Endothelial cell of umbilical vein (primary cell): ENCODE measurements at regions not wholly inside any gene's neighbourhood (a gene's known extent, or its start where the extent isn't known, plus 50 kb on each side); places are given as distances from the start of the nearest gene placed in this dataset.

Source experiments
- BruUV-seq: library from RNA; stranded (reverse); fragments of 400-500 nt; replicated peaks from 2 replicates; lab custom pipeline; 2021; lab: Mats Ljungman, UMichigan
- CTCF ChIA-PET: fragments of 300-600, 350-600 bp; sonication (Branson Sonifier 250); formaldehyde crosslinking; loops from one replicate; lab custom pipeline; 2021; ENCODE audit warnings: antibody characterized with exemption, inconsistent platforms; lab: Charles Lee
- POLR2A ChIA-PET: fragments of 300-600, 350-600 bp; sonication (Branson Sonifier 250); formaldehyde crosslinking; loops from one replicate; lab custom pipeline; 2021; ENCODE audit warnings: antibody characterized with exemption, inconsistent platforms; lab: Charles Lee
- DNase-seq: peaks from one replicate; pipeline ENCODE4 v3.0.0-alpha.2; 2011; ENCODE audit warnings: low read depth, low spot score
- FAIRE-seq: peaks from 2 replicates; lab custom pipeline; 2011; peaks lifted over from hg19 to GRCh38; lab: Jason Lieb, UNC
- H2AFZ ChIP-seq: 2 replicates; pipeline ENCODE4 v1.6.0; 2012; ENCODE audit warnings: low read depth, low read length, control low read depth, inconsistent platforms
- H3K27ac ChIP-seq: 2 replicates; pipeline ENCODE4 v1.5.1; 2011; ENCODE audit warnings: low read depth, mild to moderate bottlenecking, control low read depth, low read length, moderate library complexity; ENCODE audit not compliant: insufficient read depth
- H3K27me3 ChIP-seq, 2 experiments: 2 replicates each; pipeline versions ENCODE4 v1.6.0 to v1.6.1; 2011; ENCODE audit warnings: low read length in 2 of 2, mixed read lengths in 1 of 2; ENCODE audit not compliant: control insufficient read depth in 2 of 2, insufficient read depth in 2 of 2
- H3K36me3 ChIP-seq, 2 experiments: 2 replicates in 1 of 2; 3 replicates in 1 of 2; pipeline ENCODE4 v1.5.1; 2011; ENCODE audit warnings: low read length in 2 of 2, mild to moderate bottlenecking in 1 of 2, moderate library complexity in 1 of 2; ENCODE audit not compliant: control insufficient read depth in 2 of 2, insufficient read depth in 2 of 2; ENCODE audit errors: extremely low read depth in 1 of 2
- H3K4me1 ChIP-seq: 3 replicates; pipeline ENCODE4 v1.5.1; 2011; ENCODE audit warnings: mild to moderate bottlenecking, low read length; ENCODE audit not compliant: control insufficient read depth, insufficient read depth; ENCODE audit errors: extremely low read depth
- H3K4me2 ChIP-seq: 2 replicates; pipeline ENCODE4 v1.6.1; 2011; ENCODE audit warnings: low read length, control low read depth, mixed read lengths; ENCODE audit not compliant: insufficient read depth
- H3K4me3 ChIP-seq, 3 experiments: fragments of 200-600 bp in 1 of 3; sonication (generic), shearing (Covaris generic) in 1 of 3; replicated peaks in 1 of 3; 2 replicates each; pipeline ENCODE4 v1.5.1; 2011 to 2016; ENCODE audit warnings: control low read depth in 3 of 3, low read length in 3 of 3, mild to moderate bottlenecking in 2 of 3, inconsistent platforms in 1 of 3, low read depth in 1 of 3, moderate library complexity in 1 of 3; ENCODE audit not compliant: insufficient read depth in 1 of 3
- H3K79me2 ChIP-seq: 2 replicates; pipeline ENCODE4 v1.6.0; 2012; ENCODE audit warnings: low read length, inconsistent platforms; ENCODE audit not compliant: control insufficient read depth, insufficient read depth
- H3K9ac ChIP-seq: replicated peaks from 2 replicates; pipeline ENCODE3; 2011; ENCODE audit warnings: low read length, control low read depth; ENCODE audit not compliant: insufficient read depth; ENCODE audit errors: extremely low read depth
- H3K9me1 ChIP-seq: replicated peaks from 3 replicates; pipeline ENCODE4 v1.6.0; 2011; ENCODE audit warnings: mild to moderate bottlenecking, low read length; ENCODE audit not compliant: control insufficient read depth, insufficient read depth; ENCODE audit errors: extremely low read depth
- H3K9me3 ChIP-seq: replicated peaks from 2 replicates; pipeline ENCODE4 v1.5.1; 2012; ENCODE audit warnings: low read length, inconsistent platforms; ENCODE audit not compliant: control insufficient read depth, insufficient read depth
- H4K20me1 ChIP-seq: replicated peaks from 2 replicates; pipeline ENCODE3; 2011; ENCODE audit warnings: mild to moderate bottlenecking, low read length; ENCODE audit not compliant: control insufficient read depth, insufficient read depth; ENCODE audit errors: extremely low read depth
- EZH2 ChIP-seq: IDR thresholded peaks from 2 replicates; pipeline ENCODE4 v1.6.1; 2012; ENCODE audit warnings: borderline replicate concordance, low read depth, mild to moderate bottlenecking, moderate library complexity, low read length, inconsistent platforms; ENCODE audit not compliant: severe bottlenecking
- FOS ChIP-seq: IDR thresholded peaks from 2 replicates; pipeline ENCODE4 v1.6.1; 2011; ENCODE audit warnings: mild to moderate bottlenecking, low read length, moderate library complexity, borderline replicate concordance; ENCODE audit not compliant: insufficient read depth
- GATA2 ChIP-seq: IDR thresholded peaks from 2 replicates; pipeline ENCODE4 v1.7.0; 2011; ENCODE audit warnings: low read depth, mild to moderate bottlenecking, moderate library complexity, mixed read lengths, low read length; ENCODE audit not compliant: insufficient read length, insufficient read depth
- JUN ChIP-seq: IDR thresholded peaks from 2 replicates; pipeline ENCODE4 v1.6.1; 2011; ENCODE audit warnings: borderline replicate concordance, low read depth; ENCODE audit not compliant: insufficient read length, insufficient read depth
- MYC ChIP-seq: IDR thresholded peaks from one replicate; pipeline ENCODE4 v1.6.1; 2011; ENCODE audit warnings: mild to moderate bottlenecking, low read depth, low read length
- POLR2A ChIP-seq: IDR thresholded peaks from 2 replicates; pipeline ENCODE4 v1.6.1; 2012; ENCODE audit warnings: low read depth, mild to moderate bottlenecking, control low read depth, low read length
- POLR2AphosphoS5 ChIP-seq: IDR thresholded peaks from 2 replicates; pipeline ENCODE4 v1.6.1; 2012; ENCODE audit warnings: low read depth, mild to moderate bottlenecking, control low read depth, low read length, moderate library complexity; ENCODE audit not compliant: insufficient read depth
- dilution Hi-C: fragments of 300-500 bp; cut with MboI; formaldehyde crosslinking; loops from one replicate; pipeline ENCODE4 v1.15.0; 2019; ENCODE audit warnings: low sequenced_read_pairs; ENCODE audit not compliant: extremely low pct_ligation_motif_present
- intact Hi-C: fragments of 100-400 bp; cut with micrococcal nuclease; formaldehyde crosslinking; loops from one replicate; pipeline ENCODE4 v1.10.0; 2022
- TF ChIP-seq, protein P1 (sequence below): IDR thresholded peaks from 2 replicates; pipeline ENCODE4 v1.6.1; 2011; ENCODE audit not compliant: insufficient read depth, insufficient read length
- TF ChIP-seq, protein P2 (sequence below), 2 donors: IDR thresholded peaks; 1 replicate in 1 of 2; 2 replicates in 1 of 2; pipeline ENCODE4 v1.5.1; 2011; ENCODE audit warnings: low read length in 2 of 2, mild to moderate bottlenecking in 2 of 2, moderate library complexity in 2 of 2, control low read depth in 1 of 2, inconsistent platforms in 1 of 2, low read depth in 1 of 2; ENCODE audit not compliant: insufficient read depth in 1 of 2; ENCODE audit errors: extremely low read depth in 1 of 2

DNA sequence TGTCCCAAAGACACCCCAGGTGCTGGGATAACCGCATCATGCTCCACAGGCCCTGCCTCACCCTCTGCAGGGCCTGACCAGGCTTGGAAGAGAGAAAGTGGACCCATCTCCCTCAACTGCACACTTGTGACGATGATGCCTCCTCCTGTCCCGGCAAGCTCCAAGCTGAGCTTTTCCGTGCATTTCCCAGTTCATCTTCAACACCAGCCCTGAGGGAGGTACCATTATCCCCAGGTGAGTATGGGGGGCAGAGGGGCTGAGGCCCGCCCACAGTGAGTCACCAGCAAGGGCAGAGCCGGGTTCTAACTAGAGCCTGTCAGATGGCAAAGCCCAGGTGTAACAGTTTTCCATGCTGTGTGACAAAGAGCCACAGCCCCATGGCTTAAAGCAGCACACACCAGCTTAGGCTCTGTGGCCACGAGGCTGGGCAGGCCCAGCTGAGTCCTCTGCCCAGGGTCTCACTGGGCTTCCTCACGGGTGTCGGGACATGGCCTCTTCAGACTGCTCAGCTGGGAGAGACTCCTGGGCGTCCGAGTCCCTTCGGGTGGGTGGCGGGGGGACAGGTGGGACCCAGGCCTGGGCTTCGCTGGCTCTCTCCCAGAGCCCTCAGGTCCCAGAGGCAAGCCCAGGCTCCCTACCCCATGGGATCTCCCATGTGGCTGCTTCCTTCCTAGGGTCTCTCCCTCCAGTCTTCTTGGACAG is 108.4 kb upstream of the OTOS start:
- Histone ChIP-seq H3K36me3 (no peaks in the 10 kb centered on the region), H3K4me3 (no peak overlapping the region), H4K20me1 (no peaks in the 10 kb centered on the region), H2AFZ (no peak overlapping the region), H3K4me1 (no peaks in the 10 kb centered on the region), H3K9me1 (no peaks in the 10 kb centered on the region), H3K79me2 (no peaks in the 10 kb centered on the region), H3K9ac (no peak overlapping the region), H3K27me3 (no peaks in the 10 kb centered on the region), H3K4me2 (no peak overlapping the region), H3K27ac (no peak overlapping the region), H3K9me3 (no peaks in the 10 kb centered on the region)
- ChIA-PET POLR2A (no interaction called here), CTCF (no interaction called here)
- no peak for DNase-seq
- TF ChIP-seq JUN (no peak), POLR2A (no peak), FOS (no peak)
- TF ChIP-seq, protein P1, sequence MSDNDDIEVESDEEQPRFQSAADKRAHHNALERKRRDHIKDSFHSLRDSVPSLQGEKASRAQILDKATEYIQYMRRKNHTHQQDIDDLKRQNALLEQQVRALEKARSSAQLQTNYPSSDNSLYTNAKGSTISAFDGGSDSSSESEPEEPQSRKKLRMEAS, result no peak
- BruUV-seq, result no TSS peak
- FAIRE-seq, result no peak
- dilution Hi-C loops (no loop called here), intact Hi-C loops (no loop called here)

DNA sequence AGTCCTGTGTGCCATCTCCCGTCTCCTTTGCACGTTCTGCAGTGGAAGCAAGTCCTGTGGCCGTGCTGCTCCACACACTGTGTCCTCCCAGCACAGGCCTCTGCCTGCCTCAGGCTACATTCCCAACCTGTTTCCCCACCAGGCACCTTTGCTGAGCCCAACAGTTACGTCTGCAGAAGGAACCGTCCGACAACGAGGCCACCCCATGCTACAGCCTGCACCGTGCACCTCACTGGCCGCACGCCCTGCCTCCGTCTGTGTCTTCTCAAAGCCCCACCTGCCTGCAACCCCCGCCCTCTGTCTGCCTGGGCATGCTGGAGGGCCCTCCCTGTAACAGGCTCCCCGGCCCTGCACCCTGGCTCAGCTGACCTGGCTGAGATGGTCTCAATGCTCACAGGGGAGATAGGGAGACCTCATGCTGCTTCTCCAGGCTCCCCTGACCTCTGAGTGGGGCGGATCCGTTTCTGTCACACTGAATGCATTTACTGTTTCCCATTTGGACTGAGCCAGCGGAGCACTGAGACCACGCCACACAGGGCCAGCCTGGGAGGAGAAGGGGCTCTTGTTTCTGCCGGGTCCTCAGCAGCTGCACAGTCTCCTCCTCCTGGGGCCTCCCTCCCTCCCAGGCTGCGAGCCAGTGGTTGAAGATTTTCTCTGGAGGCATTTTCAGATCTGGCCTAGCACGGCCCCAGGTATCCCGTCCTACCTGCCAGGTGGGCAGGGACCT is 109.1 kb upstream of the OTOS start:
- Histone ChIP-seq H3K4me1 (no peaks in the 10 kb centered on the region), H3K27me3 (no peaks in the 10 kb centered on the region), H3K4me3 (no peak overlapping the region), H3K4me2 (no peak overlapping the region), H3K36me3 (no peaks in the 10 kb centered on the region), H2AFZ (no peak overlapping the region), H3K79me2 (no peaks in the 10 kb centered on the region), H3K9ac (no peak overlapping the region), H4K20me1 (no peaks in the 10 kb centered on the region), H3K27ac (no peak overlapping the region), H3K9me1 (no peaks in the 10 kb centered on the region), H3K9me3 (no peaks in the 10 kb centered on the region)
- POLR2A ChIA-PET, result no interaction called here
- no peak for FAIRE-seq
- no peak for DNase-seq
- TF ChIP-seq GATA2, result no peak
- TF ChIP-seq JUN, result no peak
- no peak for TF ChIP-seq MYC
- TF ChIP-seq POLR2A, result no peak
- TF ChIP-seq FOS, result no peak
- no peak for TF ChIP-seq POLR2AphosphoS5
- TF ChIP-seq, protein P1, result no peak
- TF ChIP-seq EZH2, result no peak
- TF ChIP-seq, protein P2, sequence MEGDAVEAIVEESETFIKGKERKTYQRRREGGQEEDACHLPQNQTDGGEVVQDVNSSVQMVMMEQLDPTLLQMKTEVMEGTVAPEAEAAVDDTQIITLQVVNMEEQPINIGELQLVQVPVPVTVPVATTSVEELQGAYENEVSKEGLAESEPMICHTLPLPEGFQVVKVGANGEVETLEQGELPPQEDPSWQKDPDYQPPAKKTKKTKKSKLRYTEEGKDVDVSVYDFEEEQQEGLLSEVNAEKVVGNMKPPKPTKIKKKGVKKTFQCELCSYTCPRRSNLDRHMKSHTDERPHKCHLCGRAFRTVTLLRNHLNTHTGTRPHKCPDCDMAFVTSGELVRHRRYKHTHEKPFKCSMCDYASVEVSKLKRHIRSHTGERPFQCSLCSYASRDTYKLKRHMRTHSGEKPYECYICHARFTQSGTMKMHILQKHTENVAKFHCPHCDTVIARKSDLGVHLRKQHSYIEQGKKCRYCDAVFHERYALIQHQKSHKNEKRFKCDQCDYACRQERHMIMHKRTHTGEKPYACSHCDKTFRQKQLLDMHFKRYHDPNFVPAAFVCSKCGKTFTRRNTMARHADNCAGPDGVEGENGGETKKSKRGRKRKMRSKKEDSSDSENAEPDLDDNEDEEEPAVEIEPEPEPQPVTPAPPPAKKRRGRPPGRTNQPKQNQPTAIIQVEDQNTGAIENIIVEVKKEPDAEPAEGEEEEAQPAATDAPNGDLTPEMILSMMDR (IDR thresholded peaks at IDR 0.05; ENCODE audit: extremely low read depth in 1 of 2, insufficient read depth in 1 of 2, low read depth in 1 of 2, low read length in 2 of 2), result no peak
- BruUV-seq, result no TSS peak
- intact Hi-C loops (no loop called here), dilution Hi-C loops (no loop called here)
- CTCF ChIA-PET, result no interaction called here
